HUES6 (cell line): ENCODE measurements at regions not wholly inside any gene's neighbourhood (a gene's known extent, or its start where the extent isn't known, plus 50 kb on each side); places are given as distances from the start of the nearest gene placed in this dataset.
"Not testable (repeated sequence)": the region's sequence is repeated elsewhere in the genome, so short reads cannot be mapped to it uniquely, and the experiment has no call there.

ENCODE experiments used
- H3K27ac ChIP-seq: 2 replicates; pipeline ENCODE4 v1.7.0; 2013; ENCODE audit warnings: low read depth, mild to moderate bottlenecking, low read length, inconsistent platforms
- H3K27me3 ChIP-seq: 2 replicates; pipeline ENCODE4 v1.6.1; 2013; ENCODE audit warnings: low read length; ENCODE audit not compliant: control insufficient read depth, insufficient read depth
- H3K36me3 ChIP-seq: 2 replicates; pipeline ENCODE4 v1.6.1; 2013; ENCODE audit warnings: low read length; ENCODE audit not compliant: control insufficient read depth, insufficient read depth
- H3K4me1 ChIP-seq: 2 replicates; pipeline ENCODE4 v1.6.1; 2013; ENCODE audit warnings: low read length; ENCODE audit not compliant: control insufficient read depth, insufficient read depth
- H3K4me3 ChIP-seq: 2 replicates; pipeline ENCODE4 v1.5.1; 2013; ENCODE audit warnings: low read depth, low read length
- H3K9ac ChIP-seq: one replicate; pipeline ENCODE4 v1.6.1; 2013; ENCODE audit warnings: mild to moderate bottlenecking, low read length
- H3K9me3 ChIP-seq: 2 replicates; pipeline ENCODE4 v1.6.1; 2013; ENCODE audit warnings: low read depth, low read length; ENCODE audit not compliant: control insufficient read depth, insufficient read depth

DNA sequence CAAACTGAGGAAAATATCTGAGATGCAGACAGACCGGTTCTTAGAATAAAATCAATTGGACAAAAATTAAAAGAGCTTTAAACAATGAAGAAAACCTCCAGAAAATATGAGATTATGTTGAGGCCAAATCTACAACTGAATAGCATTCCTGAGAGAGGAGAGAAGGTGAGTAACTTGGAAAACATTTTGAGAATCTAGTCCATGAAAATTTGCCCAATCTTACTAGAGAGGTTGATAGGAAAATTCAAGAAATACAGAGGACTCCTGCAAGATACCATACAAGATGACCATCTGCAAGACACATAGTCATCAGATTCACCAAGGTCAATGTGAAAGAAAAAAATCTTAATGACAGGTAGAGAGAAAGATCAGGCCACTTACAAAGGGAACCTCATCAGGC lies 437.7 kb upstream of the ADGRB3 start:
- Histone ChIP-seq H3K27ac (no peak overlapping the region), H3K4me3 (no peak overlapping the region), H3K9me3 (peaks cover 30% of the 10 kb centered on the region), H3K9ac (no peak overlapping the region), H3K36me3 (no peaks in the 10 kb centered on the region), H3K4me1 (no peaks in the 10 kb centered on the region), H3K27me3 (no peaks in the 10 kb centered on the region)

DNA sequence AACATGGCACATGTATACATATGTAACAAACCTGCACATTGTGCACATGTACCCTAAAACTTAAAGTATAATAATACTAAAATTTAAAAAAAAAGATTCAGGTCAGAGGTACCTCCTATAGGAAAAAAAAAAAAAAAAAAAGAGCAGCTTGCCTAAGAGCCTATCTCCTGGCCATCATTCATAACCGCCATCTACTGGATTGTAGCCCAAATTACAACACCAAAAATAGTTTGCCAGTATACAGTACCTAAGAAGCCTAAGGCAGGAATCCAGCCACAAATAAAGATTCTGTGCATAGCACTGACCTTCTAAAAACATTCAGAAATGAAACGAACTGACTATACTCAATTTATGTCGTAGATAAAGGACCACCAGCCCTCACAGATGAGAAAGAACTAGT lies 438.4 kb upstream of the ADGRB3 start:
- Histone ChIP-seq H3K27ac (no peak overlapping the region), H3K36me3 (no peaks in the 10 kb centered on the region), H3K4me3 (no peak overlapping the region), H3K27me3 (no peaks in the 10 kb centered on the region), H3K9me3 (peaks cover 30% of the 10 kb centered on the region), H3K9ac (no peak overlapping the region), H3K4me1 (no peaks in the 10 kb centered on the region)

DNA sequence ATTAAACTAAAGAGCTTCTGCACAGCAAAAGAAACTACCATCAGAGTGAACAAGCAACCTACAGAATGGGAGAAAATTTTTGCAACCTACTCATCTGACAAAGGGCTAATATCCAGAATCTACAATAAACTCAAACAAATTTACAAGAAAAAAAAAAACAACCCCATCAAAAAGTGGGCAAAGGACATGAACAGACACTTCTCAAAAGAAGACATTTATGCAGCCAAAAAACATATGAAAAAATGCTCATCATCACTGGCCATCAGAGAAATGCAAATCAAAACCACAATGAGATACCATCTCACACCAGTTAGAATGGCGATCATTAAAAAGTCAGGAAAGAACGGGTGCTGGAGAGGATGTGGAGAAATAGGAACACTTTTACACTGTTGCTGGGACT lies 439.3 kb upstream of the ADGRB3 start:
- not testable (repeated sequence) for H3K36me3 ChIP-seq, H3K27me3 ChIP-seq, H3K9ac ChIP-seq, H3K27ac ChIP-seq, H3K4me1 ChIP-seq, H3K4me3 ChIP-seq
- H3K9me3 ChIP-seq = peaks cover 30% of the 10 kb centered on the region

DNA sequence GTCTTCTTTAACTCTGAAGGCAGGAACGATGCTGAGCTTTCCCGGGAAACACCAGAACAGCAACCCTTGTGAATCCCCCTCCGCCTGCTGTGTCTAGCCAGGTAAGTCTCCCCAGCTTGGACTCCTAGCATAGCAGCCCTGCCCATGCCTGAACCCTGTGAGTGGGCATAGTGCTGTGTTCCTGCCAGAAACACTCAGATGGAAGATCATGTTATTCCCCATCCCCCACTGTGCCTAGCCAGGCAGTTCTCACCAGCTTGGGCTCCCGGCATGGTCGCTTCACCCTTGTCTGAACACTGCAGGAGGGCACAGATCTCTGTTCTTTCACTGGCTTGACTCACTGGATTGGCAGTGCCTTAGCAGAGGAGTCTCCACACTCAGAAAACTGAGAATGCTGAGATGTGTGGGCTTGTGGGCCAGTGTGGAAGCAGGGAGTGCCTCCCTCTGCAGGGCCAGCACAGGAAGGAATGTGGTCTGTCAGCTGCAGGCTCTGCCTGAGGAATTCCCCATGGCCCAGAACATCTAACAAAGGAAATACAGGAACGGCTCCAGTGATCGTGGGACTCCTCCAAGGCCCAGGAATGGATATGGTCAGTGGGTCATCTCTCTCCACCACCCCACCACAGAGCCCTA lies 440.1 kb upstream of the ADGRB3 start:
- H3K4me1 ChIP-seq = no peaks in the 10 kb centered on the region
- H3K27me3 ChIP-seq = no peaks in the 10 kb centered on the region
- no peak overlapping the region for H3K4me3 ChIP-seq
- H3K9me3 ChIP-seq = peaks cover 29% of the 10 kb centered on the region
- no peak overlapping the region for H3K9ac ChIP-seq
- H3K27ac ChIP-seq = no peak overlapping the region
- no peaks in the 10 kb centered on the region for H3K36me3 ChIP-seq

- Histone ChIP-seq H3K27ac (no peak overlapping the region), H3K27me3 (no peaks in the 10 kb centered on the region), H3K9ac (no peak overlapping the region), H3K36me3 (no peaks in the 10 kb centered on the region), H3K9me3 (peaks cover 21% of the 10 kb centered on the region), H3K4me1 (no peaks in the 10 kb centered on the region; the same call in 1 of the 2 replicates), H3K4me3 (no peak overlapping the region)
These were observed 442.1 kb upstream of the ADGRB3 start for GRCh38 chr6:68192988-68193387.

DNA sequence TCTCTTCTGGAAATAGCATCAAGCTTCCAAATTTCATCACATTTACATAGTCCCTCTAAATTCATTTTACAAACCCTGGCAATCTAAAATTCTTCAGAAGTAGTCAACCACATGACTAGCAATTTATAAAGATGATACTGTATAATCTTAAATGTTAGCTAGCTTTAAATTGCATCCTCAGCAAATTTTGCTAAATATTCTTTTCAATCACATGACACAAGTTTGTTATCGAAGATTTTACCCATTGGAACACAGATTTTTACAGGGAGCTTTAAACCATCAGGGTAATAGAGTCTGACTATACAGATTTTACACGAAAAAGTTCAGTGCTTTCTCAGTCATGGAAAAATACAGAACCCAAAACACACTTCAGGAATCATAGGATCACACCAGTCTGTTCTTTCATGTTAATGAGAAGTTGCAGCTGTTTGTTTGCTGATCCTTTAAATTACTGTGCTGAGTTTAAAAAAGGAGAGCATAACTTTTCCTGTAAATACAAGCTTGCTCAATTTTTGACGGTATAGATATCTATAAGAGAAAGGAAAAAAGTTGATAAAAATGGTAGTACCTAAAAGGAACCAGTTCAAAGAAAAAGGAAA lies 445.8 kb upstream of the ADGRB3 start:
- Histone ChIP-seq H3K4me1 (no peaks in the 10 kb centered on the region; the same call in 1 of the 2 replicates), H3K36me3 (no peaks in the 10 kb centered on the region), H3K9ac (no peak overlapping the region), H3K4me3 (no peak overlapping the region), H3K27ac (no peak overlapping the region), H3K27me3 (peaks cover 3% of the 10 kb centered on the region; the same call in 1 of the 2 replicates), H3K9me3 (0 out of 2 replicates have a peak, but pooled peaks cover under 1% of the 10 kb centered on the region)

GRCh38 chr6:68186870-68187269 lies 448.2 kb upstream of the ADGRB3 start:
- Histone ChIP-seq H3K36me3 (no peaks in the 10 kb centered on the region), H3K4me3 (no peak overlapping the region), H3K4me1 (no peaks in the 10 kb centered on the region; the same call in 1 of the 2 replicates), H3K27ac (no peak overlapping the region), H3K27me3 (peaks cover 26% of the 10 kb centered on the region), H3K9ac (no peak overlapping the region), H3K9me3 (no peaks in the 10 kb centered on the region)

GRCh38 chr6:68182386-68182785 lies 452.7 kb upstream of the ADGRB3 start:
- Histone ChIP-seq H3K9me3 (peaks cover 11% of the 10 kb centered on the region), H3K4me3 (no peak overlapping the region), H3K36me3 (no peaks in the 10 kb centered on the region), H3K4me1 (peaks cover 7% of the 10 kb centered on the region; the same call in 1 of the 2 replicates), H3K9ac (no peak overlapping the region), H3K27ac (no peak overlapping the region), H3K27me3 (peaks cover 65% of the 10 kb centered on the region)

DNA sequence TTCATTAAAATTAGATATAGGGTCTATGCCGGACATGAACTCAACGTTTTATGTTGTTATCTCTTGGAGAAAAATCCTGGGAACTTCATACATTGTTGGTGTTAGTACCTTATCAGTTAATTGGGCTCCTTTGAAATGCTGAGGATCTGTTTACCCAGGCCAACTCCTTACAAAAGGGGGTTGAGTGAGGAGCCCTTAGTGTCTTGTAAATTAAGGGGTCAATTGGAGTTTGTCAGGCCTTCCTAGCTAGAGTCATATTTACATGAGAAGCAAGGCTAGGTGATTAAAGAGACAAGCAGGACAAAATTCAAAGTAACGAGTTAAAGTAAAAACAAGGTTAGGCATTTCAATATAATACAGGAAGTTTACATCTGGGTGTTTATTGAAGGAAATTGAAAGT lies 454.1 kb upstream of the ADGRB3 start:
- H3K4me1 ChIP-seq, H3K4me3 ChIP-seq, H3K27ac ChIP-seq, H3K36me3 ChIP-seq, H3K9ac ChIP-seq: not testable (repeated sequence)
- Histone ChIP-seq H3K27me3 (peaks cover 68% of the 10 kb centered on the region), H3K9me3 (peaks cover 11% of the 10 kb centered on the region)

DNA sequence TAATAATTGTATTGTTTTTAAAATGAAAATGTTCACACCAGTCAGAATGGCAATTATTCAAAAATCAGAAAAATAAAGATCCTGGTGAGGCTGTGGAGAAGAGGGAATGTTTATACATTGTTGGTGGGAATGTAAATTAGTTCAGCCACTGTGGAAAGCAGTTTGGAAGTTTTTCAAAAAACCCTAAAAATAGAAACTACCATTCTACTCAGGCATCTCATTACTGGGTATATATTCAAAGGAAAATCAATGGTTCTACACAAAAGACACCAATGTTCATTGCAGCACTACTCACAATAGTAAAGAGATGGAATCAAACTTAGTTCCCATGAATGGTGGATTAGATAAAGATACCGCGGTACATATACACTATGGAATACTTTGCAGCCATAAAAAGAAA lies 461.5 kb upstream of the ADGRB3 start:
- Histone ChIP-seq H3K9ac (no peak overlapping the region), H3K9me3 (peaks cover 4% of the 10 kb centered on the region; the same call in 1 of the 2 replicates), H3K4me3 (no peak overlapping the region), H3K27me3 (peaks cover 15% of the 10 kb centered on the region), H3K27ac (no peak overlapping the region), H3K4me1 (no peaks in the 10 kb centered on the region), H3K36me3 (no peaks in the 10 kb centered on the region)

- Histone ChIP-seq H3K36me3 (no peaks in the 10 kb centered on the region), H3K9ac (no peak overlapping the region), H3K9me3 (no peaks in the 10 kb centered on the region), H3K27ac (no peak overlapping the region), H3K27me3 (no peaks in the 10 kb centered on the region; the same call in 1 of the 2 replicates), H3K4me1 (no peaks in the 10 kb centered on the region), H3K4me3 (no peak overlapping the region)
These were observed 465.2 kb upstream of the ADGRB3 start for GRCh38 chr6:68169922-68170321.
